Femur (tissue), 1 donor: ENCODE measurements at regions not wholly inside any gene's neighbourhood (a gene's known extent, or its start where the extent isn't known, plus 50 kb on each side); places are given as distances from the start of the nearest gene placed in this dataset.
"Not testable (repeated sequence)": the region's sequence is repeated elsewhere in the genome, so short reads cannot be mapped to it uniquely, and the experiment has no call there.

ENCODE experiments used
- DNase-seq: peaks from one replicate; pipeline ENCODE4 v3.0.0-alpha.2; 2017

DNA sequence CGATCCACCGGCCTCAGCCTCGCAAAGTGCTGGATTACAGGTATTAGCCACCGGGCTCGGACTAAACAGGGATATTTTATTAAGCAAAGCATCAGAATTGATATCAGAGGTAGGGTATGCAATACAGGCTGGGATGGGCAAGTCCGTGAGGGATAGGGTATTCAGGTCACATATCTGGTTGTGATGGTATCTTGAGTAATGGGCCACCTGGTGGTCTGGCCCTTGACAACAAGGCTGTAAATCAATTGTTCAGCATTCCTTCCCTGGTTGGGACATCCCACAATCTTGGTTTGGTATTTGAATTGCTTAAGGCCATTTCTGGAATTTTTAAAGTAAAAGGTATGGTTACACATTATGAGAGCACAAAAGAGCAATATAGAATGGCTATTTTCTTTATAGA is 1588.0 kb downstream of the SLITRK1 start:
- DNase-seq, result no peak

DNA sequence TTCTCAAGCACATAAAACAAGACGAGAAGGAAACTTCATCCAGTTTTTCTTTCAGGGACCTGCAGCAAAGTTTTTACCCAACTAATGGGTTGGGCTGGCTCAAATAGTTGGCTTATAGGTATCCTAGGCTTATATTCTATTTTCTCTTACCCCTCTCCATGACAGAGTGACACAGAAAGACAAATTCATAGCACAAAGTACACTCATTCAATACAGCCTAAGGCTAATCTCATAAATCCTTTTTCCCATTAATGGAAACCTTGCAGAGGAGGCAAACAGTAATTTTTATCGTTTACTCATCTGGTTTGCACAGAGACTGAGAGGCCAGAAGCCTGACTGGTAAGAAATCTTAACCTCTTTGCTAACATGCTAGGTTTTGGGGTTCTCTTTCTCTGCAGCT is 1589.9 kb downstream of the SLITRK1 start:
- no peak for DNase-seq

DNA sequence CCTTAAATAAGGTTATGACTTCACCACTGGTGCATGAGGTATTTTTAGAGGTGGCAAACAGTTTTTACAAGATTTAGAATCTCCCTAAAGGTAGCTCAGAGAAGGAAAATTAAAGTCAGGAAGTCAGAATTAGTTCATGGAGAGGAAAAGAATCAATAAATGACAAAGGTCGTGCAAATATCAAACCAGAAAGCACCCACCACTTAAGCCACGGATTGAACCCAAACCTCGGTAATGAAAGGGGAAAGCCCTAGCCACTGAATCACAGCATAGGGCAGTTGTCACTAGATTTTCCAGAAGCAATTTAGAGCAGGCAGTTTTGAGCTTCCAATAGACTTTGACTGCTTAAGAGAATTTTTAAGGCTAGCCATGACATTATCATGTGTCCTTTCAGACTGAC is 1590.4 kb downstream of the SLITRK1 start:
- no peak for DNase-seq

DNA sequence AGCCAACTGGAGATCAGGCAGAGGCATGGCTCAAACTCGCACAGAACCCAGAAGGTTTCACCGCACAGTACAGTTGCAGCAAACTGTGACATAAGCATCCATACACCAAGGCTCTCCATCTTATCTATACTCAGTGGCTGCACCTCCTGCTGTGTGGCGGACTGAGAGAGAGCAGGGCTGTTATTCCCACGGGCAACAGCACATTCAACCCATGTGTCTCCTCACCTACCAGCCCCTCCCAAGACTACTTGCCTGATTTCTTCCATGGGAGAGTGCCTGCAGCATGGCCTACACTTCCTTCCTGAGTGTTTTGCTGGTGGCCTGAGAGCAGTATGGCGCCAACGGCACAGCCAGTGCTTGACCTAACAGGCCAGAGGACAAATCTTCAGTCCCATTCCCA is 1606.6 kb downstream of the SLITRK1 start:
- DNase-seq, result no peak

DNA sequence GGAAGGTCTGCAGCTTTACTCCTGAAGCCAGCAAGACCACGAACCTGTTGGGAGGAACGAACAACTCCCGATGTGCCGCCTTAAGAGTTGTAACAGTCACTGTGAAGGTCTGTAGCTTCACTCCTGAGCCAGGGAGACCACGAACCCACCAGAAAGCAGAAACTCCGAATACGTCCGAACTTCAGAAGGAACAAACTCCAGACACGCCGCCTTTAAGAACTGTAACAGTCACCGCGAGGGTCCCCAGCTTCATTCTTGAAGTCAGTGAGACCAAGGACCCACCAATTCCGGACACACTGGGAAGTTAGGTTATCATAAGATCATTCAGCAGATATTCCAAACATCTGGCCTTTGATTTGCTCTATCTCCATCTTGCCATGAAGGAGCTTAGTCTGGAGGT is 1623.0 kb downstream of the SLITRK1 start:
- no peak for DNase-seq

DNA sequence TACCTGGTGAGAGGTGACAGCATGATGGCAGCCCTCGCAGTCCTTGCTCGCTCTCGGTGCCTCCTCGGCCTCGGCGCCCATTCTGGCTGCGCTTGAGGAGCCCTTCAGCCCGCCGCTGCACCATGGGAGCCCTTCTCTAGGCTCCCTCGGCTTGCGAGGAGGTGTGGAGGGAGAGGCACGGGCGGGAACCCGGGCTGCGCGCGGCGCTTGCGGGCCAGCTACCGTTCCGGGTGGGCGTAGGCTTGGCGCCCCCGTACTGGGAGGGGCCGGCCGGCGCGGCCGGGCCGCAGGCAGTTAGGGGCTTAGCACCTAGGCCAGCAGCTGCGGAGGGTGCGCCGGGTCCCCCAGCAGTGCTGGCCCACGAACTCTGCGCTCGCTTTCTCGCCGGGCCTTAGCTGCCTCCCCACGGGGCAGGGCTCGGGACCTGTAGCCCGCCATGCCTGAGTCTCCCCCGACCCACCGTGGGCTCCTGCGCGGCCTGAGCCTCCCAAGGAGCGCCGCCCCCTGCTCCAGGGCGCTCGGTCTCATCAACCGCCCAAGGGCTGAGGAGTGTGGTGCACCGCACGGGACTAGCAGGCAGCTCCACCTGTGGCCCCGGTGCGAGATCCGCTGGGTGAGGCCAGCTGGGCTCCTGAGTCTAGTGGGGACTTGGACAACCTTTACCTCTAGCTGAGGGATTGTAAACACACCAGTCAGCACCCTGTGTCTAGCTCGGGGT is 1624.3 kb downstream of the SLITRK1 start:
- no peak for DNase-seq

DNA sequence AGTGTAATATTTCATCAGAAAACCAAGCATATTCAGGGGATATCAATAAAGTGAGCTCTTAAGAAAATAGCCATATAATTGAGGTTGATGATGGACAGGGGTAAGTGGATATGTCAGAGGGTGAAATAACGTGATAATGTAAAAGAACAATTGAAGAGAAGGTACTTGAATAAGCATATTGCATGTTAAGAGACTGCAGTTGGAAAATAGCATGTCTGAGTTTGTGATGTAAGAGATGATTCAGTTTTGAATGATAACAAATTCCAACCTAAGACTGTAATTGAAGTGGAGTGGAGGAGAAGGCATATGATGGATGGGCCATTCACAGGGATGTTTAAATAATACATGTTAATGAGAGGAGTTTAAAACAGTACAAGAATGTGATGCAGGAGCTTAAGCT is 1633.5 kb downstream of the SLITRK1 start:
- no peak for DNase-seq

DNA sequence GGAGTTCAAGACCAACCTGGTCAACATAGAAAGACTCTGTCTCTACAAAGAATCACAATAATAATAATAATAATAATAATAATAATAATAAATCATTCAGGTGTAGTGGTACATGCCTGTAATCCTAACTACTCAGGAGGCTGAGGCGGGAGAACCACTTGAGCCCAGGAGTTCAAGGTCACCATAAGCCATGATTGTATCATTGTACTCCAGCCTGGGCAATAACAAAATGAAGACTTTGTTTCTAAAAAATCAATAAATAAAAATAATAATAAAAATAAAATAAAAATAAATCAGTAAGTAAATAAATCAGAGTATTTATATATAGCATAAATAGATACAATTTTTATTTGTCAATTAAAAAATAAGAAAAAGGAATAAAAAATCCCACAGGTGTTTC is 1636.4 kb downstream of the SLITRK1 start:
- DNase-seq, result no peak

DNA sequence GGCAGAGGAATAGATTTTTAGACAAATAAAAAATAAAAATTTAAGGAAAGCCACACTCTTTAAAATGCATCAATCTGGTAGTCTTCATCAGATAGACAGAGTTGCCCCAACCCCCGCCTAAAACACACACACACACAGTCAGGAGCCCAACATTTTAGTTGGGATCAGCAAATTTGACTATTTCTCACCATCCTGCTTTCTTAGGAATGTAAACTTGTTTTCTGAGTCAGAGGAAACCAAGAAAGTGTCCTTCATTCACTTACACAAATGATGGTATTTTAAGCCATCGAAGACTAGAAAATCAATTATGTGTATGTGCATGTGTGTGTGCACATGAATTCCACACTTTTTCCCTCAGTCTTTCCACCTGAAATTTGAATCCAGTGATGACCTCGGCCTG is 1657.5 kb downstream of the SLITRK1 start:
- DNase-seq, result no peak

DNA sequence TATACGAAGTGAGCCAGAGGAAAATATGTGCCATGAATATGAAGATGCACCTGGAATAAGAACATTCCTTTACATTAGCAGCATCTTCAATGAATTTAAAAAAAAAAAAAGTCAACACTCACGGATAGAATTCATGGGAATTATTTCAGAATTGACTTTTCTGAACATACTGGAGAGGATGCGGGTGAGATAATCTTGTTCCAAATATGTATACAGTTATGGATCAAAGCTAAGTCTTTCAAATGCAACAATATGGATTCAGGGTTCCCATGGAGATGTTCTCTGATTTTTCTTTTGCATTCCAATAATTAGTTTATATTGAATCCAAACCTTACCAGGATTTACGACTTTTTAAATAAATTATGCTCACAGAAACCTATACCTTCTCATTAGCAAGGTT is 1660.7 kb downstream of the SLITRK1 start:
- no peak for DNase-seq

DNA sequence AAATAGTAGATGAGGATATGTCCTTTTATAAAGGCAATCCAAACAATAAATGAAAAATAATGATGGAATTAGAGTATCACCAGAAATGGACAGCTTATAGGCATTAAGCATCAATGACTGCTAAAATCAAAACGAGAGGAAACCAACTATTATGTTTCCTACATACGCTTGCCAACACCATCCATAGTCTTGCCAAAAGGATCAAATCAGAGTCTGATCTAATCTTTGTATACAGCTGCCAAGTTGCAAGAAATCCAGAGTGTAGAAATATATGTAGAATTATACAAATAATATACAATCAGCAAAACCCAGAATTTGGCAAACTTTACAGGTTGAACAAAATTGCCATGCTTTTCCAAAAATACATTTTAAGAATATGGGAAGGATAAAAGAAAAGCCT is 1661.6 kb downstream of the SLITRK1 start:
- no peak for DNase-seq

DNA sequence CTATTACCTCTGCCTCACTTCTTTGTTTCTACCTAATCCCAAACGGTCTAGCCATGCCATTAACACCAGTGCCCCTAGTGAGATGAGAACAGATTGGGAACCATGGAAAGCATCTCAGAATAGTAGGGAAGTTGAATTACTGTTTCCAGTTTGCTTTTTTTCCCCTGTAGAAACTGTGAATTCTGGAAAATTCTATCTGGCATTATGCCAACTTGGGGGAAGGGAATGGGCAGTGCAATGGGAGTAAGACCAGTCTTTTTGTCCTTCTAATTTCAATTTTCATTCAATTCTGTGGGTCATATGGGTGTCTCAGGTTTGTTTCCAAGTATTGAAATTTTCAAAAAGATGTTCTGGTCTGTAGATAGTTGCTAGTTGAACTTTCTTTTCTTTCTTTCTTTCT is 1666.1 kb downstream of the SLITRK1 start:
- DNase-seq, result no peak

DNA sequence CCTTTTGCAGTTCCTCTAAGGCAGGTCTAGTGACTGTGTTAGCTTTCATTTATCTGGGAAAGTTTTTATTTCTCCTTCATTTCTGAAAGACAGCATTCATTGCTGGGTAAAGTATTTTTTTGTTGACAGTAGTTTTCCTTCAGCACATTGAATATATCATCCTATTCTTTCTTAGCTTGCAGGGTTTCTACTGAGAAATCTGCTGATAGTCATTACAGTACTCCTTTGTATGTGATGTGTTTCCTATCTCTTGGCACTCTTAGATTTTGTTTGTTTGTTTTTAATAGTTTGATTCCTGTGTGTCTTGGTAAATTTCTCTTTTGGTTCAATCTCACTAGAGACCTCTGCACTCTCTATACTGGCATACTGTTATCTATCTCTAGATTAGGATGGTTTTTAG is 1667.9 kb downstream of the SLITRK1 start:
- no peak for DNase-seq

DNA sequence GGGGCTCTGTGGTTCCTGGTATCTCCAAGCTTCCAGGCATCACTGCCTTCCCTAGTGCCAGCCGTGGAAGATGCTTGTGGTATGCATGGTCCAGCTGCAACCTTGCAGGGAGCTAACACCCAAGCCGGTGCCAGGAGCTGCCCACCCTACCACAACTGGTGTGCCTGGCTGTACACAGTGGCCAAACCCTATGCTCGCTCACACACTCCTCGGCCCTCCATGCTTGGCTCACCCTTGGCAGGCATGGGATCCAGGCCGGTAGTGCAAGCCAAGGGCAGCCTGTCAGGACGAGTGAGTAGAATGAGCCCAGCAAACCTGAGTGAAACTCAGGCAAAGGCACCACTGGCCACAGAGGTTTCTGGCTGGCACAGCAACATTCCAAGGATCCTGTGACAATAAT is 1676.0 kb downstream of the SLITRK1 start:
- no peak for DNase-seq

DNA sequence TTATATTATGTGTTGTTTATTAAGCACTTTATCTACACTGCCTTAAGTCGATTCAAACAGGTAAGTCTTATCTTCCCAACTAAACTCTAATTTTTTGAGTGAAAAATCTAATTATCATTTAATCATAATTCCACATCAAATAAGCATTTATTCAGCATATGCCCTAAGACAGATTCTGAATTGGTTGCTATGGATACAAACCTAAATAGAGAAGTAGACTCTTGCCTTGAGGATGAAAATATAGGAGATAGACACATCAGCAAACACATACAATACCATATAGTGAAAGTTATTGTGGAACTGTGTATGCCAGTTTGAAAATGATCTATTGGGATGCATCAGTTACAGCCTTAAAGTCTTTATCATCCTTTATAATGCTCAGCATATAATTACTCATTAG is 1679.9 kb downstream of the SLITRK1 start:
- no peak for DNase-seq

DNA sequence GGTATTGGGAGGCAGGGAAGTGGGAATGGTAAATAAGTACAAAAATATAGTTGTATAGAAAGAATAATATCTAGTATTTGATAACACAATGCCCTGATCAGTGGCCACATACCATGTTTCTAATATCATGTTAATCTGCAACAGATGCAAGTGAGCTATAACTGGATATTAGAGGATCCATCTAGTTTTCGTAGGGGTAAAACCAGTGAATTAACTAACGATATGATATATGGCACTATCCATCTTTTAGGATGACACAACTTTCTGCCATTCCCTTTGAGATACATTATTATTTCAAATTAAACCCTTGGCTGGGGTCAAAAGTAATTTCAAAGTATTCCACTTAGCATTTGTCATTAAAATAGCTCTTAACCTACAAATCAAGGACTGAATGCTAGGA is 1686.2 kb downstream of the SLITRK1 start:
- no peak for DNase-seq

DNA sequence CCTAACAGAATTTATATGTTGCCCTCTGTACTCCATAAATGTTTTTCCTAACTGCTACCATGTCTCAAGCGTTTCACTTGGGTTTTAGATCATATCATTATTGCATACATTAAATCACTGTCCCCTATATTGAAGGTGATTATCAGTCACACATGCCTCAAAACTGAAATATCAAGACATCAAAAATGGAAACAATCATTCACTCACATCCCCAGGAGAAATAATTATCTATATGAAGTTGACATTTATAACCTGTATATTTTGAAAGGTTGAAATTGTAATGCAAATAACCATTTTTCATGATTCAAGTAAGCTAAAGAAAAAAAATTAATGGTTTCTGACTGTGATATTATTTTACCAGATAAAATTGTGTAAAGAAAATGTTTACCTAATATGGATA is 1695.0 kb downstream of the SLITRK1 start:
- no peak for DNase-seq

DNA sequence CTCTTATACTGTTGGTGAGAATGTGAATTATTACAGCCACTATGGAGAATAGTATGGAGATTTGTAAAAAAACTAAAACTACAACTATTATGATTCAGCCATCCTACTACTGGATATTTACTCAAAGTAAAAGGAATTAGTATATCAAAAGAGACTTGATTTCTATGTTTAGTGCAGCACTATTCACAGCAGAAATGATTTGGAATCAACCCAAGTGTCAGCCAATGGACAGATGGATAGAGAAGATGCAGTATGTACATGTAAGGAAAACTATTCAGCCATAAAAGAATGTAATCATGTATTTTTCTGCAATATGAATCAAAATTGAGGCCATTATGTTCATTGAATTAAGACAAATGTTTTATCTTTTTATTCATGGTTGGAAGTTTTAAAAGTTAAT is 1705.5 kb downstream of the SLITRK1 start:
- DNase-seq, result no peak

DNA sequence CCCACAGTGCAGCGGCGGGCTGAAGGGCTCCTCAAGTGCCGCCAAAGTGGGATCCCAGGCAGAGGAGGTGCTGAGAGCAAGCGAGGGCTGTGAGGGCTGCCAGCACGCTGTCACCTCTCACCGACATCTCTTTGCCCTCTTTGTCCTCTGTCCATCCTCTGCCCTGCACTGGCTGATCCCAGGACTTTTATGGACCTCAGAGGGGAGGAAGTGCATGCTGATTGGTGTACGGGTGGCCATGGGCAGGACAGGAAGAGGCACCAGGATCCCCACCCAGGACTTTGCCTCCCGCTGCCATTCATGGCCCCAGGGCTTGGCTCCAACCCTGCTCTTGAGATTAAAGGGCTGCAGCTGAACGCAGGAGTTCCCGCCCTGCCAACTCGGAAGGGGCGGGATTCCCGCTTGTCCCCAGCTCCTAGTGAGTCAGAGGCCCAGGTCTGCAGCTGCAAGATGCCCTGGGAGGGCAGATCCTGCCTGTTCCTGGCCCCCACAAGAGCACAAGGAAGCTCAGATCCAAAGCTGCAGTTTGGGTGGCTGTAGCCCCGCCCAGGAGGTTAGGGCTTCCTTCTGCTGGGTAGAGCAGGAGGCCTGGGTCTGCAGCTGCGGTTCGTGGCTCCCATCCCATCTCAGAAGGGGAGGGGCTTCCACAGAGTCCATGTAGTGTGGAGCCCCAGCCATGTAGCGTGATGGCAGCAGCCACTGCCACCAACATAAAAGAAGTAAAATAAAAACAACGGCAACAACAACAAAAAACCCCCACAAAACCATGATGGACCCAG is 1716.7 kb downstream of the SLITRK1 start:
- no peak for DNase-seq

DNA sequence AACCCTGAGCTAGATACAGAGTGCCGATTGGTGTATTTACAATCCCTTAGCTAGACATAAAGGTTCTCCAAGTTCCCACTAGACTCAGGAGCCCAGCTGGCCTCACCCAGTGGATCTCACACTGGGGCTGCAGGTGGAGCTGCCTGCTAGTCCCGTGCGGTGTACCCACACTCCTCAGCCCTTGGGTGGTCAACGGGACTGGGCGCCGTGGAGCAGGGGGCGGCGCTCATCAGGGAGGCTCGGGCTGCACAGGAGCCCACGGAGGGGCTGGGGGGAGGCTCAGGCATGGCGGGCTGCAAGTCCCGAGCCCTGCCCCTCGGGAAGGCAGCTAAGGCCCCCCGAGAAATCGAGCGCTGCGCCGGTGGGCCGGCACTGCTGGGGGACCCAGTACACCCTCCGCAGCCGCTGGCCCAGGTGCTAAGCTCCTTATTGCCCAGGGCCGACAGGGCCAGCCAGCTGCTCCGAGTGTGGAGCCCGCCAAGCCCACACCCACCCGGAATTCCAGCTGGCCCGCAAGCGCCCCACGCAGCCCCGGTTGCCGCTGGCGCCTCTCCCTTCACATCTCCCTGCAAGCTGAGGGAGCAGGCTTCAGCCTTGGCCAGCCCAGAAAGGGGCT is 1717.4 kb downstream of the SLITRK1 start:
- not testable (repeated sequence) for DNase-seq

DNA sequence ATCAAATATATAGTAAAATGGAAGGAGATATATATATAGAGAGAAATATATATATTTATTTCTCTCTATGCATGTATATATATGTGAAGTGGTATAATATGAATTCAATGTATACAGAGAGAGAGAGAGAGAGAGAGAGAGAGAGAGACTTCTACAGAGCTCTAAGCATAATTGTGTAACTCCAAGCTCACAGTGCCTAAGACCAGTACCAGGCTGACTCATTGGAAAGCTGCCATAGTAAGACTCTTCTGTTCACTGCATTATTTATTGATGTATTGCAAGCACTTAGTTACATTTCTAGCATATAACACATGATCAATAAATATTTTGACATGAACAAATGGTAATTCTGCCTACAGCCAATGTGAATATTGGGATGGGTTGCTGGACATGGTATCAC is 1734.7 kb downstream of the SLITRK1 start:
- DNase-seq, result no peak

DNA sequence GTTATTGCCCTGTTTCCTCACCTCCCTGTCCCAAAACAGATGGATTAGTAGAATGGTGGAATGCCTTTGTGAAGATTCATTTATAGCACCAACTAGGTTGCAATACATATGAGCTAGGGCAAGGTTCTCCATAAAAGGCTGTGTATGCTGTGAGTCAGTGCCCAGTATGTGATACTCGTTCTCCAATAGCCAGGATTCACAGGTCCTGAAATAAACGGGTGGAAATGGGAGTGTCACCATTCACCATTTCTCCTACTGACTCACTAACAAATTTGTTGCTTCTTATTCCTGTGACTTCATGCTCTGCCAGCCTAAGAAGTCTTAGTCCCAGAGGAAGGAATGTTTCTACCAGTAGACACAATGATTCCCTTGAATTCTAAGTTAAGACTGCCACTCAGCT is 1745.4 kb downstream of the SLITRK1 start:
- no peak for DNase-seq

DNA sequence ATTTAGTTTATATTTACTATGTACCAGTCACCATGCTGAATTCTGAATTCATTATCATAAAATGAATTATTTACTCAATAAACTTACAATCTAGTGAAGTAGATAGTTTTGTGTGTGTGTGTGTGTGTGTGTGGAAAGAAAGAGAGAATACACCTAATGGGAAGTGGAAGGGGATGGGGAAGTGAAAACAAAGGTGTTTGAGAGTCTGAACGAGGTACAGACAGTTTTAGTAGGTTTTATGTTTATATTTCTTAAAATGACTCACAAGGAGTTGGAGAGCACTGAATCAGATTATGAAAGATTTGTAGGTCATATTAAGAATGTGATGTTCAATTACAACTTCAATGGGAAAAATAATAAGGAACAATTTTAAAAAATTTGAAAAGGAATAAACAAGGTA is 1753.0 kb downstream of the SLITRK1 start:
- DNase-seq, result no peak

DNA sequence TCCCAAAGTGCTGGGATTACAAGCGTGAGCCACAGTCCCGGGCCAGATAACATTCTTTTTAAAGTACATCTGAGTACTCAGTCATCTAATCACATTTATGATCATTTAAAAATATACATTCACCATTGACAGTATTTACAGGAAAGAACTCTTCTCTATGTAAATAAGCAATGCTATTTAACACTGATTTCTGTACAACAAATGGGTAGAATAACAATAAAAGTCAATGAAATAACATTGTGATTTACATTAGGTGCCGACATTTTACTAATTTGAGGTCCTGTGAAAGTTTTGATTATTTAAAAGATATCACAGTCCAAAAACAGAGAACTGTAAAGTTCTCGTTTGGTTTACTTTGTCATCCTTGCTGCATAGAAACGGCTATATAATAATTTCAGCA is 1763.7 kb downstream of the SLITRK1 start:
- DNase-seq, result no peak
